ENCODE measurements at regions not wholly inside any gene's neighbourhood (a gene's known extent, or its start where the extent isn't known, plus 50 kb on each side); places are given as distances from the start of the nearest gene placed in this dataset.
"Not testable (repeated sequence)": the region's sequence is repeated elsewhere in the genome, so short reads cannot be mapped to it uniquely, and the experiment has no call there.

DNA sequence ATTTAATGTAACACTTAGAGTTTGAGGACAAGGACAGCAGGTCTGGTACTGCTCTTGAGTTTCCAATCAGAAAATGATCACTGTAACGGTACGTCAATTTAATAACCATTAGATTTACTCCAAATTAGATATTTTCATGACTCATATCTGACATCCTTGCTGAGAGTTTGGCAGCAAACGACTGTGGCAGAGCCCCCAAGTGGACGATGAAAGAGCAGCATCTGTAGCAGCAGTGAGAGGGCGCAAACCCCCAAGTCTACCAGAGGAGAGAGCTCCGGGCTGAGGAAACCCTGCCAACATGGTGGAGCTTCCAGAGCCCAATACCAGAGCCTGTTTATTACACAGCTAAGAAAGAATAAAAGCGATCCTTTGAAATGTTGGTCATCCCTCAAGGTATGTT, 73.2 kb upstream of the EPB41L4A start:
- intact Hi-C loops (cut with DNase I), result loop anchor here in 1 of 10 donors (10.0 kb wide), 1 partner anchor 317 kb away; no protein-coding TSS in a partner anchor
- DNase-seq, result peak; percentile 25 to 46
- Histone ChIP-seq H3K4me3 (no peak overlapping the region), H3K27me3 (no peaks in the 10 kb centered on the region), H3K9me3 (no peaks in the 10 kb centered on the region), H3K4me1 (no peaks in the 10 kb centered on the region), H3K36me3 (no peaks in the 10 kb centered on the region), H3K27ac (no peak overlapping the region)
- WGBS, 2 donors, result 30 to 33% methylated on average over 7 of the region's 7 CpGs
- TF ChIP-seq, protein P1, sequence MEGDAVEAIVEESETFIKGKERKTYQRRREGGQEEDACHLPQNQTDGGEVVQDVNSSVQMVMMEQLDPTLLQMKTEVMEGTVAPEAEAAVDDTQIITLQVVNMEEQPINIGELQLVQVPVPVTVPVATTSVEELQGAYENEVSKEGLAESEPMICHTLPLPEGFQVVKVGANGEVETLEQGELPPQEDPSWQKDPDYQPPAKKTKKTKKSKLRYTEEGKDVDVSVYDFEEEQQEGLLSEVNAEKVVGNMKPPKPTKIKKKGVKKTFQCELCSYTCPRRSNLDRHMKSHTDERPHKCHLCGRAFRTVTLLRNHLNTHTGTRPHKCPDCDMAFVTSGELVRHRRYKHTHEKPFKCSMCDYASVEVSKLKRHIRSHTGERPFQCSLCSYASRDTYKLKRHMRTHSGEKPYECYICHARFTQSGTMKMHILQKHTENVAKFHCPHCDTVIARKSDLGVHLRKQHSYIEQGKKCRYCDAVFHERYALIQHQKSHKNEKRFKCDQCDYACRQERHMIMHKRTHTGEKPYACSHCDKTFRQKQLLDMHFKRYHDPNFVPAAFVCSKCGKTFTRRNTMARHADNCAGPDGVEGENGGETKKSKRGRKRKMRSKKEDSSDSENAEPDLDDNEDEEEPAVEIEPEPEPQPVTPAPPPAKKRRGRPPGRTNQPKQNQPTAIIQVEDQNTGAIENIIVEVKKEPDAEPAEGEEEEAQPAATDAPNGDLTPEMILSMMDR (IDR thresholded peaks at IDR 0.05), result peak; percentile 19 to 80 (median 59)
- peak in 5 of 8 donors; percentile 70 to 95 (median 85) for ATAC-seq

DNA sequence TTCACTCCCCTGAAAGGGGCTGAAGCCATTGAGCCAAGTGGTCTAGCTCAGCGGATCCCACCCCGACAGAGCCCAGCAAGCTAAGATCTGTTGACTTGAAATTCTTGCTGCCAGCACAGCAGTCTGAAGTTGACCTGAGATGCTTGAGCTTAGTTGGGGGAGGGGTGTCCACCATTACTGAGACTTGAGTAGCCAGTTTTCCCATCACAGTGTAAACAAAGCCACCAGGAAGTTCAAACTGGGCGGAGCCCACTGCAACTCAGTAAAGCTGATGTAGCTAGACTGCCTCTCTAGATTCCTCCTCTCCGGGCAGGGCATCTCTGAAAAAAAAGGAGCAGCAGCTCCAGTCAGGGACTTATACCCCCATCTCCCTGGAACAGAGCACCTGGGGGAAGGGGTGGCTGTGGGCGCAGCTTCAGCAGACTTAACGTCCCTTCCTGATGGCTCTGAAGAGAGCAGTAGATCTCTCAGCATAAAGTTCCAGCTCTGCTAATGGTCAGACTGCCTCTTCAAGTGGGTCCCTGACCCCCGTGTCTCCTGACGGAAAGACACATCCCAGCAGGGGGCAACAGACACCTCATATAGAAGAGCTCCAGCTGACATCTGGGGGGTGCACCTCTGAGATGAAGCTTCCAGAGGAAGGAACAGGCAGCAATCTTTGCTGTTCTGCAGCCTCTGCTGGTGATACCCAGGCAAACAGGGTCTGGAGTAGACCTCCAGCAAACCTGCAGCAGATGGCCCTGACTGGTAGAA, 84.8 kb upstream of the EPB41L4A start:
- H3K27ac ChIP-seq; H3K27me3 ChIP-seq; ATAC-seq; DNase-seq; H3K36me3 ChIP-seq; intact Hi-C loops (cut with DNase I); H3K9me3 ChIP-seq; H3K4me1 ChIP-seq; H3K4me3 ChIP-seq: not testable (repeated sequence)
- 72 to 78% methylated on average over 8 of the region's 8 CpGs for WGBS, 2 donors

DNA sequence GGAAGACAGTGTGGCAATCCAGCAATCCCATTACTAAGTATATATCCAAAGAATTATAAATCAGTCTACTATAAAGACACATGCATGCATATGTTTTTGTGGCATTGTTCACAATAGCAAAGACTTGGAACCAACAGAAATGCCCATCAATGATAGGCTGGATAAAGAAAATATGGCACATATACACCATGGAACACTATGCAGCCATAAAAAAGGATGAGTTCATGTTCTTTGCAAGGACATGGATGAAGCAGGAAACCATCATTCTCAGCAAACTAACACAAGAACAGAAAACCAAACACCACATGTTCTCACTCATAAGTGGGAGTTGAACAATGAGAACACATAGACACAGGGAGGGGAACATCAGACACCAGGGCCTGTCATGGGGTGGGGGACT, 90.0 kb upstream of the EPB41L4A start:
- H3K9me3 ChIP-seq, result peaks cover 0 to 27% (median 9%) of the 10 kb centered on the region in 11 donors
- H3K27me3 ChIP-seq; H3K4me1 ChIP-seq; H3K4me3 ChIP-seq; DNase-seq; H3K36me3 ChIP-seq; intact Hi-C loops (cut with DNase I); ATAC-seq; H3K27ac ChIP-seq: not testable (repeated sequence)

DNA sequence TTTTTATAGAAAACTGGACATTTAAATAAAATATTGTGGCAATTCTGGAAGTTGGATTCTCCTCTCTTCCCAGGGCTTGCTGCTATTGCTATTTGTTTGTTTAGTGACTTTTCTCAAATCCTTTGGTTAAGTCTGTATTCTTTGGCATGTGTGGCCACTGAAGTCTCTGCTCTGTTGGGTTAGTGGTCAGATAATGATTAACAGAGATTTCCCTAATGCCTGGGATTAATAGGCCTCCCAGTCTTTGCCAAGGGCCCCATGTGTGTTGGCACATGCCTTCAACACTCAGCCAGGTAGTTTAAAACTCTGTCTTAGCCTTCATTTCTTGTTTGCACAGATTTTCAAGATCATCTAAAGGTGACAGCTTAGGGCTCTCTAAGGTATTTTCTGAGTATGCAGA, 92.8 kb upstream of the EPB41L4A start:
- ATAC-seq (no peak), DNase-seq (no peak)
- intact Hi-C loops (cut with DNase I), result no loop called here
- no peaks in the 10 kb centered on the region for H3K36me3 ChIP-seq
- TF ChIP-seq, protein P1 (IDR thresholded peaks at IDR 0.05), result no peak
- no peak overlapping the region for H3K27ac ChIP-seq
- no peaks in the 10 kb centered on the region for H3K4me1 ChIP-seq
- no peak overlapping the region for H3K4me3 ChIP-seq
- no peaks in the 10 kb centered on the region for H3K27me3 ChIP-seq
- H3K9me3 ChIP-seq, result peaks cover 0 to 23% (median 9%) of the 10 kb centered on the region in 11 donors

DNA sequence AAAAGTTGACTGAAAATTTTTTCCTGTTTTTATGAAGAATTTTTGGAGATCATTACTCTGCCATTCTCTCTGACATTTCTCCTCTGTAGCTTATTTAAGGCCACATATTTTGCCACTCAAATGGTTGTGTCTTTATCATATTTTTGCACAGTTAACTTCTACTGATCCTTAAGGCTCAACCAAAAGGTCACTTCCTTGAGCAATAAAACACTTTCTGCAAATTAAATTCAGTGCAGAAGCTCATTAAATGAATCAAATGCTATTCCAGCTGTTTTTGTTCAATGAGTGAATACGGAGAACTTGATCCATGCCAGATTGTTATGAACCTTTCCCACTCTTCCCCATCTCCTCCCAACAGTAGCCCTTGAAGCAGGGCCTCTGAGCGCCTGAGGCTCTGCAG, 93.8 kb upstream of the EPB41L4A start:
- Histone ChIP-seq H3K4me1 (no peaks in the 10 kb centered on the region), H3K4me3 (no peak overlapping the region), H3K36me3 (no peaks in the 10 kb centered on the region), H3K27me3 (no peaks in the 10 kb centered on the region), H3K9me3 (peaks cover 0 to 23% (median 9%) of the 10 kb centered on the region in 11 donors), H3K27ac (no peak overlapping the region)
- 57 to 75% methylated on average over 2 of the region's 2 CpGs for WGBS, 2 donors
- no peak for DNase-seq
- TF ChIP-seq, protein P1 (IDR thresholded peaks at IDR 0.05), result no peak
- no peak for ATAC-seq
- intact Hi-C loops (cut with DNase I), result no loop called here
